ENCODE measurements at regions not wholly inside any gene's neighbourhood (a gene's known extent, or its start where the extent isn't known, plus 50 kb on each side); places are given as distances from the start of the nearest gene placed in this dataset.

DNA sequence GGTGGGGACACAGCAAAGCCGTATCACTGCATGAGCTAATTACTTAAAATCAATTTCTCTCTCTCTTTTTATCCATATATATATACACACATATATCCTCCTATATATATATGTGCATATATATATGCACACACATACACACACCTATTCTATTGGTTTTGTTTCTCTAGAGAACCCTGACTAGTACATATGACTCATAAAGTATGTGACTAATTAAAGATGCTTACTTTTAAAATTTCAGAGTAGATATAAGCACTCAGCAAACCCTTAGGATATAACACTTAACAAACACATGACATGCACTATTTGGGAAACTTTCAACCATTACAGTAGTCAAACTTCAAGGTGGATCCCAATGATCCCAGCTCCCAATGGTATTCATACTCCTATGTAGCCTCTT is 732.6 kb downstream of the ROBO2 start:
- CTCF ChIA-PET: no interaction called here
- intact Hi-C loops (cut with micrococcal nuclease) (no loop called here), dilution Hi-C loops (cut with MboI; ENCODE audit: extremely low pct_ligation_motif_present, low sequenced_read_pairs) (no loop called here)
- POLR2A ChIA-PET: no interaction called here
- Histone ChIP-seq H3K9ac (replicated peaks; ENCODE audit: extremely low read depth, insufficient read depth, low read length) (no peak overlapping the region), H4K20me1 (replicated peaks; ENCODE audit: control insufficient read depth, extremely low read depth, insufficient read depth, low read length) (no peaks in the 10 kb centered on the region), H3K4me2 (ENCODE audit: insufficient read depth, low read length) (no peak overlapping the region), H3K27me3 (ENCODE audit: control insufficient read depth in 2 of 2, insufficient read depth in 2 of 2, low read length in 2 of 2) (no peaks in the 10 kb centered on the region), H3K36me3 (ENCODE audit: control insufficient read depth in 2 of 2, extremely low read depth in 1 of 2, insufficient read depth in 2 of 2, low read length in 2 of 2) (no peaks in the 10 kb centered on the region), H3K9me3 (replicated peaks; ENCODE audit: control insufficient read depth, insufficient read depth, low read length) (no peaks in the 10 kb centered on the region), H3K4me3 (replicated peaks in 1 of 3; ENCODE audit: insufficient read depth in 1 of 3, low read depth in 1 of 3, low read length in 3 of 3) (no peak overlapping the region), H3K4me1 (ENCODE audit: control insufficient read depth, extremely low read depth, insufficient read depth, low read length) (no peaks in the 10 kb centered on the region), H2AFZ (ENCODE audit: low read depth, low read length) (no peak overlapping the region), H3K9me1 (replicated peaks; ENCODE audit: control insufficient read depth, extremely low read depth, insufficient read depth, low read length) (no peaks in the 10 kb centered on the region), H3K27ac (ENCODE audit: insufficient read depth, low read depth, low read length) (no peak overlapping the region), H3K79me2 (ENCODE audit: control insufficient read depth, insufficient read depth, low read length) (no peaks in the 10 kb centered on the region)
- no peak for DNase-seq (ENCODE audit: low read depth, low spot score)
- TF ChIP-seq FOS (IDR thresholded peaks at IDR 0.05; ENCODE audit: borderline replicate concordance, insufficient read depth, low read length) (no peak), POLR2AphosphoS5 (IDR thresholded peaks at IDR 0.05; ENCODE audit: insufficient read depth, low read depth, low read length) (no peak), EZH2 (IDR thresholded peaks at IDR 0.05; ENCODE audit: borderline replicate concordance, low read depth, low read length, severe bottlenecking) (no peak), JUN (IDR thresholded peaks at IDR 0.05; ENCODE audit: borderline replicate concordance, insufficient read depth, insufficient read length, low read depth) (no peak), POLR2A (IDR thresholded peaks at IDR 0.05; ENCODE audit: low read depth, low read length) (no peak), MYC (IDR thresholded peaks at IDR 0.05; ENCODE audit: low read depth, low read length) (no peak), GATA2 (IDR thresholded peaks at IDR 0.05; ENCODE audit: insufficient read depth, insufficient read length, low read depth, low read length) (no peak)
- TF ChIP-seq, protein P1, sequence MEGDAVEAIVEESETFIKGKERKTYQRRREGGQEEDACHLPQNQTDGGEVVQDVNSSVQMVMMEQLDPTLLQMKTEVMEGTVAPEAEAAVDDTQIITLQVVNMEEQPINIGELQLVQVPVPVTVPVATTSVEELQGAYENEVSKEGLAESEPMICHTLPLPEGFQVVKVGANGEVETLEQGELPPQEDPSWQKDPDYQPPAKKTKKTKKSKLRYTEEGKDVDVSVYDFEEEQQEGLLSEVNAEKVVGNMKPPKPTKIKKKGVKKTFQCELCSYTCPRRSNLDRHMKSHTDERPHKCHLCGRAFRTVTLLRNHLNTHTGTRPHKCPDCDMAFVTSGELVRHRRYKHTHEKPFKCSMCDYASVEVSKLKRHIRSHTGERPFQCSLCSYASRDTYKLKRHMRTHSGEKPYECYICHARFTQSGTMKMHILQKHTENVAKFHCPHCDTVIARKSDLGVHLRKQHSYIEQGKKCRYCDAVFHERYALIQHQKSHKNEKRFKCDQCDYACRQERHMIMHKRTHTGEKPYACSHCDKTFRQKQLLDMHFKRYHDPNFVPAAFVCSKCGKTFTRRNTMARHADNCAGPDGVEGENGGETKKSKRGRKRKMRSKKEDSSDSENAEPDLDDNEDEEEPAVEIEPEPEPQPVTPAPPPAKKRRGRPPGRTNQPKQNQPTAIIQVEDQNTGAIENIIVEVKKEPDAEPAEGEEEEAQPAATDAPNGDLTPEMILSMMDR (IDR thresholded peaks at IDR 0.05; ENCODE audit: extremely low read depth in 1 of 2, insufficient read depth in 1 of 2, low read depth in 1 of 2, low read length in 2 of 2): no peak
- TF ChIP-seq, protein P2, sequence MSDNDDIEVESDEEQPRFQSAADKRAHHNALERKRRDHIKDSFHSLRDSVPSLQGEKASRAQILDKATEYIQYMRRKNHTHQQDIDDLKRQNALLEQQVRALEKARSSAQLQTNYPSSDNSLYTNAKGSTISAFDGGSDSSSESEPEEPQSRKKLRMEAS (IDR thresholded peaks at IDR 0.05; ENCODE audit: insufficient read depth, insufficient read length): no peak
- FAIRE-seq: no peak
- BruUV-seq (replicated peaks): no TSS peak

Measured in endothelial cell of umbilical vein (primary cell).